ENCODE measurements at regions not wholly inside any gene's neighbourhood (a gene's known extent, or its start where the extent isn't known, plus 50 kb on each side); places are given as distances from the start of the nearest gene placed in this dataset.
"Not testable (repeated sequence)": the region's sequence is repeated elsewhere in the genome, so short reads cannot be mapped to it uniquely, and the experiment has no call there.

- Histone ChIP-seq H3K4me3 (ENCODE audit: low read length) (no peak overlapping the region), H3K36me3 (ENCODE audit: control insufficient read depth, insufficient read depth, low read length) (no peaks in the 10 kb centered on the region), H3K4me1 (ENCODE audit: control insufficient read depth, insufficient read depth, low read length) (no peaks in the 10 kb centered on the region), H3K9ac (ENCODE audit: low read length) (no peak overlapping the region), H3K27me3 (ENCODE audit: control insufficient read depth, insufficient read depth, low read length) (no peaks in the 10 kb centered on the region), H3K27ac (ENCODE audit: low read depth, low read length) (no peak overlapping the region)
These were observed 85.2 kb upstream of the KCNAB1 start for GRCh38 chr3:156035158-156035557.

DNA sequence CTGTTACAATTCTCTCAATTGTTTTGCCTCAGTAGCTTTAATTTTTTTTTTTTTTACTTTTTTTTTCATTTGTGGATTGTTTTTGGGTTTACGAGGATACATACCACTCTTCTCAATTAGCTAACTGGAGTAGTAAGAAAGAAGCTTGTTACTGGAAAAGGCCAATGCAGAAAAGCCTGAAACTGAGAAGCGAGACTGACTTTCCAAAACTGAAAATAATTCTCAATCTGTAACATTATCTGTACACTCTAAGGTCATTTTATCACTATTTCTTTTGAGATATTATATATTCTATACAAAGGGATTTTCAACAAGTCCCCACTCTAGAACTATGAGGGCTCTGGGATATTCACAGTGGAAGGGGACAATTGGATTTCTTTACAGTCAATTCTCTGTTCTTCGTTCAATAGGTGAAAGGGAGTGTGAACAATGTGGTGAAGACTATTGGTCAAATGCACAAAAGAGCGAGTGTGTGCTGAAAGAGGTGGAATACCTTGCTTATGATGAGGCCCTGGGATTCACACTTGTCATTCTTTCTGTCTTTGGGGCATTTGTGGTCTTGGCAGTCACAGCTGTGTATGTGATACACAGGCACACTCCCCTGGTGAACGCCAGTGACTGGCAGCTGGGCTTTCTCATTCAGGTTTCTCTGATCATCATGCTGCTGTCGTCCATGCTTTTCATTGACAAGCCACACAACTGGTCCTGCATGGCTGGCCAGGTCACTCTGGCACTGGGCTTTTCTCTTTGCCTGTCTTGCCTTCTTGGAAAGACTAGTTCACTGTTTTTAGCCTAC, 83.9 kb upstream of the KCNAB1 start:
- H3K4me3 ChIP-seq (ENCODE audit: low read length): no peak overlapping the region
- no peaks in the 10 kb centered on the region for H3K27me3 ChIP-seq (ENCODE audit: control insufficient read depth, insufficient read depth, low read length)
- H3K27ac ChIP-seq (ENCODE audit: low read depth, low read length): no peak overlapping the region
- H3K9ac ChIP-seq (ENCODE audit: low read length): no peak overlapping the region
- no peaks in the 10 kb centered on the region for H3K36me3 ChIP-seq (ENCODE audit: control insufficient read depth, insufficient read depth, low read length)
- no peaks in the 10 kb centered on the region for H3K4me1 ChIP-seq (ENCODE audit: control insufficient read depth, insufficient read depth, low read length)

DNA sequence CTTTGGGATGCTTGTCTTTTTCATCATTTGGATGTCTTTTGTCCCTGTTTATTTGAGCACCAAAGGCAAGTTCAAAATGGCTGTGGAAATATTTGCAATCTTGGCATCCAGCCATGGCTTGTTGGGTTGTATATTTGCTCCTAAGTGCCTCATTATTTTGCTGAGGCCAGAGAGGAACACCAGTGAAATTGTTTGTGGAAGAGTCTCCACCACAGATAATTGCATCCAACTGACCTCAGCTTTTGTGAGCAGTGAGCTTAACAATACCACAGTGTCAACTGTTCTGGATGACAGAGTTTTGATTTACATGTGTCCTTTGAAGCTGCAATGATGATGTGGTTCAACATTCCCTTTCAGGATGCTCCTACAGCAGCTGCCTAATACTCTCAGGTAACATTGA, 83.0 kb upstream of the KCNAB1 start:
- no peaks in the 10 kb centered on the region for H3K27me3 ChIP-seq (ENCODE audit: control insufficient read depth, insufficient read depth, low read length)
- no peaks in the 10 kb centered on the region for H3K4me1 ChIP-seq (ENCODE audit: control insufficient read depth, insufficient read depth, low read length)
- H3K4me3 ChIP-seq (ENCODE audit: low read length): no peak overlapping the region

GRCh38 chr3:156038869-156039268, 81.5 kb upstream of the KCNAB1 start:
- Histone ChIP-seq H3K4me1 (ENCODE audit: control insufficient read depth, insufficient read depth, low read length) (no peaks in the 10 kb centered on the region), H3K4me3 (ENCODE audit: low read length) (no peak overlapping the region), H3K9ac (ENCODE audit: low read length) (no peak overlapping the region), H3K27me3 (ENCODE audit: control insufficient read depth, insufficient read depth, low read length) (no peaks in the 10 kb centered on the region), H3K27ac (ENCODE audit: low read depth, low read length) (no peak overlapping the region), H3K36me3 (ENCODE audit: control insufficient read depth, insufficient read depth, low read length) (no peaks in the 10 kb centered on the region)

More for the DNA sequence above, 83.0 kb upstream of the KCNAB1 start:
- Histone ChIP-seq H3K36me3 (ENCODE audit: control insufficient read depth, insufficient read depth, low read length) (no peaks in the 10 kb centered on the region), H3K27ac (ENCODE audit: low read depth, low read length) (no peak overlapping the region), H3K9ac (ENCODE audit: low read length) (no peak overlapping the region)

DNA sequence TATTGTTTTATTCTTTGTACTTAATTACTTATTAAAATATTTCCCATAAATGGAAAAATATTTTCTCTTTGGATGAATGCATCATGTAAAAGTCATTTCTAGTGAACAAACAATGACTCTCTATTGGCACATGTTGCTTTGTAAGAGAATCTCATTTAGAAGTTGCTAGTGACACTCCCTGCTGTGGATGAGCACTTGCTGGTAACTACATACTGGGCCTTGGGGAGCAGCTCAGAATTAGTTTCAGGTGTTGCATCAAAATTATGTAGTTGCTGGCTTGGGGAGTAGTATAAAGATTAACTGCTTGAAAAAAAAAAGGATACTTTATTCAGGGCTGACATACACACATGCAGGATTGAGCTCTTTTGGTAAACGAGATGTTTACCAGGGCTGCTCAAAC, 80.3 kb upstream of the KCNAB1 start:
- Histone ChIP-seq H3K4me3 (ENCODE audit: low read length) (no peak overlapping the region), H3K27me3 (ENCODE audit: control insufficient read depth, insufficient read depth, low read length) (no peaks in the 10 kb centered on the region), H3K4me1 (ENCODE audit: control insufficient read depth, insufficient read depth, low read length) (no peaks in the 10 kb centered on the region), H3K9ac (ENCODE audit: low read length) (no peak overlapping the region), H3K27ac (ENCODE audit: low read depth, low read length) (no peak overlapping the region), H3K36me3 (ENCODE audit: control insufficient read depth, insufficient read depth, low read length) (no peaks in the 10 kb centered on the region)

- H3K36me3 ChIP-seq (ENCODE audit: control insufficient read depth, insufficient read depth, low read length); H3K9ac ChIP-seq (ENCODE audit: low read length); H3K4me1 ChIP-seq (ENCODE audit: control insufficient read depth, insufficient read depth, low read length); H3K27ac ChIP-seq (ENCODE audit: low read depth, low read length); H3K27me3 ChIP-seq (ENCODE audit: control insufficient read depth, insufficient read depth, low read length); H3K4me3 ChIP-seq (ENCODE audit: low read length): not testable (repeated sequence)
These were observed 79.0 kb upstream of the KCNAB1 start for GRCh38 chr3:156041216-156041841.

- not testable (repeated sequence) for H3K4me3 ChIP-seq (ENCODE audit: low read length); H3K9ac ChIP-seq (ENCODE audit: low read length); H3K36me3 ChIP-seq (ENCODE audit: control insufficient read depth, insufficient read depth, low read length); H3K27ac ChIP-seq (ENCODE audit: low read depth, low read length); H3K4me1 ChIP-seq (ENCODE audit: control insufficient read depth, insufficient read depth, low read length); H3K27me3 ChIP-seq (ENCODE audit: control insufficient read depth, insufficient read depth, low read length)
These were observed 78.5 kb upstream of the KCNAB1 start for GRCh38 chr3:156041856-156042255.

DNA sequence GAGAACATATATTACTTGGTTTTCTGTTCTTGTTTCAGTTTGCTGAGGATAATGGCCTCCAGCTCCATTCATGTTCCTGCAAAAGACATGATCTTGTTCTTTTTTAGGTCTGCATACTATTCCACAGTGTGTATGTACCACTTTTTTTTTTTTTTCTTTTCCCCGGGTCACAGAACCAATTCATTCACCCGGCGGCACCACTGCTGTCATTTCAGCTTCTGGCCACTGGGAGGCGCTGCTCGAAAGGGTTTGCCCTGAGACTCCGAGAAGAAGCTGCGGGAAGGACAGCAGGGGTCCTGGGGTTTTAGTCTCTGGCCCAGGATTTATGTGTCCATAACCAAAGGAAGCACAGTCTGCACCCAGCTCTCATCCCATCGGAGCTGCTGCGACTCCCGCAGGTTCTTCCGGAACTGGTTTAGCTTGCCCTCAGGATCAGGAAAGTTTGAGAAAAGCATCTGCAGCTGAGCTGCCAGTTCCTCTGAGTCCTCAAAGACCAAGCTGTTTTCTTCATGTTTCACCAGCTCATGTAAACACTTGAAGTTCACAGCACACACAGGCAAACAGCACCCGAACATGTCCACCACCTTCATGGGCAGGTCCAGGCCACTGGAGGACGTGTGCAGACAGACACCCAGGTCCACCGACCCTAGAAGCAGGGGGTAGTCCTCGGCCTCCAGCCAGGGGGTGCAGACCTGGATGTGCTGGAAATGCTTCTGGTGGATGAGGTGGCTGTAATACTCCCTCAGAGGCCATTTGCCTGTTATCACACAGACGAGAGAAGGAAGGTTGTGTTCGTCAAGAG, 76.3 kb upstream of the KCNAB1 start:
- not testable (repeated sequence) for H3K36me3 ChIP-seq (ENCODE audit: control insufficient read depth, insufficient read depth, low read length); H3K27ac ChIP-seq (ENCODE audit: low read depth, low read length); H3K4me3 ChIP-seq (ENCODE audit: low read length); H3K4me1 ChIP-seq (ENCODE audit: control insufficient read depth, insufficient read depth, low read length); H3K27me3 ChIP-seq (ENCODE audit: control insufficient read depth, insufficient read depth, low read length)
- H3K9ac ChIP-seq (ENCODE audit: low read length): peak overlapping the region; percentile 30

DNA sequence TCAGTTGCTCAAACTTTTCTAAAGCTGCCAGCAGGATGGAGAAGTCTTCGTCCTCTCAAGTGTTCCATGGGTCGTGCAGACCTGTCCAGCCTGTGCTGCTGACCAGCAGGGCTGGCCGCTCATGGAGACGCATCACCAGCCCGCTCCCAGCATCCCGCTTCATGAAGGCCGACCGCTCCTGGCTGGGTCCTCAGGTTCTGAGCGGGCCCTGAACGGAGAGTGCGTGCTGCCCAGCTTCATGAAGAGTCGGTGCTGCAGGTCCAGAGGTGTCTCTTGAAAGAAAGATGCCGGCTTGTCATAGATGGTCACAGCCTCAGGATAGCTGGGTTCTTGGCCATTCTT, 75.8 kb upstream of the KCNAB1 start:
- Histone ChIP-seq H3K4me1 (ENCODE audit: control insufficient read depth, insufficient read depth, low read length) (no peaks in the 10 kb centered on the region), H3K27ac (ENCODE audit: low read depth, low read length) (no peak overlapping the region), H3K4me3 (ENCODE audit: low read length) (no peak overlapping the region), H3K27me3 (ENCODE audit: control insufficient read depth, insufficient read depth, low read length) (no peaks in the 10 kb centered on the region), H3K9ac (ENCODE audit: low read length) (no peak overlapping the region), H3K36me3 (ENCODE audit: control insufficient read depth, insufficient read depth, low read length) (no peaks in the 10 kb centered on the region)

DNA sequence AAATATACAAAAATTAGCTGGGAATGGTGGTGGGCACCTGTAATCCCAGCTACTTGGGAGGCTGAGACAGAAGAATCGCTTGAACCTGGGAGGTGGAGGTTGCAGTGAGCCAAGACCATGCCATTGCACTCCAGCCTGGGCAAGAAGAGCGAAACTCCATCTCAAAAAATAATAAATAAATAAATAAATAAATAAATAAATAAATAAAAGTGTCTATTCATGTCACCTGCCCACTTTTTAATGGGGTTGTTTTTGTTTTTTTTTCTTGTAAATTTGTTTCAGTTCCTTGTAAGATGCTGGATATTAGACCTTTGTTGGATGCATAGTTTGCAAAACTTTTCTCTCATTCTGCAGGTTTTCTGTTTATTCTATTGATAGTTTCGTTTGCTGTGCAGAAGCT, 71.9 kb upstream of the KCNAB1 start:
- not testable (repeated sequence) for H3K9ac ChIP-seq (ENCODE audit: low read length); H3K27ac ChIP-seq (ENCODE audit: low read depth, low read length); H3K4me1 ChIP-seq (ENCODE audit: control insufficient read depth, insufficient read depth, low read length); H3K27me3 ChIP-seq (ENCODE audit: control insufficient read depth, insufficient read depth, low read length); H3K4me3 ChIP-seq (ENCODE audit: low read length); H3K36me3 ChIP-seq (ENCODE audit: control insufficient read depth, insufficient read depth, low read length)

GRCh38 chr3:156050918-156051317, 69.5 kb upstream of the KCNAB1 start:
- Histone ChIP-seq H3K27me3 (ENCODE audit: control insufficient read depth, insufficient read depth, low read length) (no peaks in the 10 kb centered on the region), H3K4me1 (ENCODE audit: control insufficient read depth, insufficient read depth, low read length) (no peaks in the 10 kb centered on the region), H3K36me3 (ENCODE audit: control insufficient read depth, insufficient read depth, low read length) (no peaks in the 10 kb centered on the region), H3K27ac (ENCODE audit: low read depth, low read length) (no peak overlapping the region), H3K4me3 (ENCODE audit: low read length) (no peak overlapping the region), H3K9ac (ENCODE audit: low read length) (no peak overlapping the region)

DNA sequence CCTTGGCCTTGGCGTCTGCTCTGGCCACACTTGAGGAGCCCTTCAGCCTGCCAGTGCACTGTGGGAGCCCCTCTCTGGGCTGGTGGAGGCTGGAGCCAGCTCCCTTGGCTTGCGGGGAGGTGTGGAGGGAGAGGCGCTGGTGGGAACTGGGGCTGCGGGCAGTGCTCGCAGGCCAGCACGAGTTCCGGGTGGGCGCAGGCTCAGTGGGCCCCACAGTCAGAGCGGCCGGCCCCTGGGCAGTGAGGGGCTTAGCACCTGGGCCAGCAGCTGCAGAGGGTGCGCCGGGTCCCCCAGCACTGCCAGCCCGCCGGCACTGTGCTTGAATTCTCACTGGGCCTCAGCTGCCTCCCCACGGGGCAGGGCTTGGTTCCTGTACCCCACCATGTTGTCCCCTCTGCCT, 68.7 kb upstream of the KCNAB1 start:
- no peak overlapping the region for H3K9ac ChIP-seq (ENCODE audit: low read length)
- H3K27me3 ChIP-seq (ENCODE audit: control insufficient read depth, insufficient read depth, low read length): no peaks in the 10 kb centered on the region
- H3K4me3 ChIP-seq (ENCODE audit: low read length): no peak overlapping the region
- H3K4me1 ChIP-seq (ENCODE audit: control insufficient read depth, insufficient read depth, low read length): no peaks in the 10 kb centered on the region
- H3K27ac ChIP-seq (ENCODE audit: low read depth, low read length): no peak overlapping the region
- H3K36me3 ChIP-seq (ENCODE audit: control insufficient read depth, insufficient read depth, low read length): no peaks in the 10 kb centered on the region

Data from rectal smooth muscle tissue (tissue), 1 donor.